WTC11 (cell line): ENCODE measurements at regions not wholly inside any gene's neighbourhood (a gene's known extent, or its start where the extent isn't known, plus 50 kb on each side); places are given as distances from the start of the nearest gene placed in this dataset.

ENCODE experiments used
- CDX4 ChIP-seq: fragments of 250-450 bp; sonication (Bioruptor Pico); IDR thresholded peaks from 2 replicates; pipeline ENCODE4 v1.9.0; 2021; ENCODE audit warnings: moderate library complexity, mild to moderate bottlenecking, inconsistent platforms, borderline replicate concordance
- CTCF ChIP-seq: fragments of 200-600 bp; IDR thresholded peaks from 2 replicates; pipeline ENCODE4 v1.8.0; 2022; ENCODE audit warnings: antibody characterized with exemption
- MAX ChIP-seq: sonication (generic); formaldehyde crosslinking; IDR thresholded peaks from 2 replicates; pipeline ENCODE4 v1.8.0; 2022; ENCODE audit warnings: mild to moderate bottlenecking, missing genetic modification reagents
- NFYB ChIP-seq: sonication (generic); formaldehyde crosslinking; conservative IDR thresholded peaks from 2 replicates; pipeline ENCODE4 v1.8.0; 2022; ENCODE audit warnings: low read depth, missing genetic modification reagents
- NR3C1 ChIP-seq: sonication (generic); formaldehyde crosslinking; conservative IDR thresholded peaks from 2 replicates; pipeline ENCODE4 v1.8.1; 2023; ENCODE audit warnings: low read depth, mild to moderate bottlenecking, missing genetic modification reagents
- ZNF317 ChIP-seq: sonication (generic); formaldehyde crosslinking; IDR thresholded peaks from 2 replicates; pipeline ENCODE4 v1.8.1; 2023; ENCODE audit warnings: low read depth, mild to moderate bottlenecking, moderate library complexity, missing genetic modification reagents, borderline replicate concordance

- TF ChIP-seq ZNF317 (CRISPR knock-in tag) (no peak), NFYB (CRISPR knock-in tag) (no peak), CTCF (no peak), CDX4 (CRISPR knock-in tag) (no peak), MAX (CRISPR knock-in tag) (no peak), NR3C1 (CRISPR knock-in tag) (no peak)
These were observed 91.1 kb upstream of the CDH2 start for GRCh38 chr18:28267878-28268625.
